IPS-NIHi11 (cell line): ENCODE measurements at regions not wholly inside any gene's neighbourhood (a gene's known extent, or its start where the extent isn't known, plus 50 kb on each side); places are given as distances from the start of the nearest gene placed in this dataset.
"Not testable (repeated sequence)": the region's sequence is repeated elsewhere in the genome, so short reads cannot be mapped to it uniquely, and the experiment has no call there.

ENCODE experiments used
- DNase-seq: peaks from one replicate; pipeline ENCODE4 v3.0.0; 2012; ENCODE audit warnings: mixed read lengths, low spot score

GRCh38 chrX:35406386-35406785, 391.8 kb upstream of the MAGEB16 start:
- no peak for DNase-seq

- no peak for DNase-seq
Observed at GRCh38 chrX:35416782-35417181, 381.4 kb upstream of the MAGEB16 start.

GRCh38 chrX:35432056-35432455, 366.1 kb upstream of the MAGEB16 start:
- no peak for DNase-seq

GRCh38 chrX:35439034-35439660, 359.0 kb upstream of the MAGEB16 start:
- no peak for DNase-seq

GRCh38 chrX:35439692-35440091, 358.4 kb upstream of the MAGEB16 start:
- no peak for DNase-seq

- no peak for DNase-seq
Observed at GRCh38 chrX:35442421-35442820, 355.7 kb upstream of the MAGEB16 start.

GRCh38 chrX:35443091-35443582, 355.0 kb upstream of the MAGEB16 start:
- not testable (repeated sequence) for DNase-seq

- DNase-seq, result no peak
Observed at GRCh38 chrX:35444671-35445355, 353.3 kb upstream of the MAGEB16 start.

GRCh38 chrX:35445912-35446311, 352.2 kb upstream of the MAGEB16 start:
- DNase-seq, result no peak

- no peak for DNase-seq
Observed at GRCh38 chrX:35456891-35457290, 341.3 kb upstream of the MAGEB16 start.

- no peak for DNase-seq
Observed at GRCh38 chrX:35458142-35458541, 340.0 kb upstream of the MAGEB16 start.

- DNase-seq, result no peak
Observed at GRCh38 chrX:35461164-35461563, 337.0 kb upstream of the MAGEB16 start.

GRCh38 chrX:35496671-35497070, 301.5 kb upstream of the MAGEB16 start:
- not testable (repeated sequence) for DNase-seq

GRCh38 chrX:35497453-35497852, 300.7 kb upstream of the MAGEB16 start:
- not testable (repeated sequence) for DNase-seq

GRCh38 chrX:35499071-35499862, 298.9 kb upstream of the MAGEB16 start:
- no peak for DNase-seq

- no peak for DNase-seq
Observed at GRCh38 chrX:35507701-35508100, 290.4 kb upstream of the MAGEB16 start.

- DNase-seq, result not testable (repeated sequence)
Observed at GRCh38 chrX:35548003-35548402, 250.1 kb upstream of the MAGEB16 start.

GRCh38 chrX:35557916-35558315, 240.2 kb upstream of the MAGEB16 start:
- DNase-seq, result no peak

GRCh38 chrX:35561985-35562384, 236.2 kb upstream of the MAGEB16 start:
- DNase-seq, result no peak

- peak; percentile 9 for DNase-seq
Observed at GRCh38 chrX:35562395-35562794, 235.7 kb upstream of the MAGEB16 start.

- DNase-seq, result no peak
Observed at GRCh38 chrX:35590210-35590609, 207.9 kb upstream of the MAGEB16 start.

GRCh38 chrX:35611562-35611961, 186.6 kb upstream of the MAGEB16 start:
- DNase-seq, result not testable (repeated sequence)

GRCh38 chrX:35617836-35618235, 180.3 kb upstream of the MAGEB16 start:
- DNase-seq, result no peak
